Kidney epithelial cell (primary cell): ENCODE measurements at regions not wholly inside any gene's neighbourhood (a gene's known extent, or its start where the extent isn't known, plus 50 kb on each side); places are given as distances from the start of the nearest gene placed in this dataset.

ENCODE experiments used
- DNase-seq: peaks from one replicate; pipeline ENCODE4 v3.0.0-alpha.2; 2010; ENCODE audit warnings: low read depth
- H3K27me3 ChIP-seq: 2 replicates; pipeline ENCODE4 v1.6.0; 2011; ENCODE audit warnings: low read length; ENCODE audit not compliant: control insufficient read depth, insufficient read depth
- H3K36me3 ChIP-seq: 2 replicates; pipeline ENCODE4 v1.5.1; 2011; ENCODE audit warnings: low read length; ENCODE audit not compliant: control insufficient read depth, insufficient read depth
- H3K4me3 ChIP-seq: 2 replicates; pipeline ENCODE4 v1.5.1; 2011; ENCODE audit warnings: low read depth, mild to moderate bottlenecking, control low read depth, low read length
- TF ChIP-seq, protein P1 (sequence below): IDR thresholded peaks from 2 replicates; pipeline ENCODE4 v1.5.1; 2011; ENCODE audit warnings: mild to moderate bottlenecking, moderate library complexity, low read length, control low read depth, inconsistent platforms; ENCODE audit not compliant: insufficient read depth, poor library complexity, severe bottlenecking

DNA sequence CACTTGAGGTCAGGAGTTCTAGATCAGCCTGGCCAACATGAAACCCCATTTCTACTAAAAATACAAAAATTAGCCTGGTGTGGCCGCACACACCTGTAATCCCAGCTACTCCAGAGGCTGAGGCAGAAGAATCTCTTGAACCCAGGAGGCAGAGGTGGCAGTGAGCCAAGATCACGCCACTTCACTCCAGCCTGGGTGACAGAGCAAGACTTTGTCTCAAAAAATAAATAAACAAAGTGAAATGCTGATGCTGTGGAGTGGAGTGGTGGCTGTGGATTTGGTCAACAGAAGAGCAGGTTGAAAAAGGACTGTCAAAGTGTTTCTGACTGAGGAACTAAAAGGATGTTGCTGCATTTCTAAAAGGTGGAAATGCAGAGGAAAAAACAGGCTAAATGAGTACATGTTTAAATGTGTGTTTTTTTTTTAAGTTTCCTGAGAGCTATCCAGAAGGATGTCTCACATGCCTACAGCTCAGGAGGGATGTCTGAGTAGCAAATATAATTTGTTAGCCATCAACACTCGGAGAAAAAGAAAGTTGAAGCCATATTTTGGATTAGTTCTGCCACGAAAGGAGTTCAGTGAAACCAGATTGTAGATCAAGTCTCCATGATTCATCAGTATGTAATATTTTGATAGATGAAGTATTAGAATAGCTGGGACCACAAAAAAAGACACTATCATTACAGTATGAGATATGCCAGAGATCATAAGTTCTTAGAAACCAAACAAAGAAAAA is 621.1 kb upstream of the ADGRB3 start:
- no peak overlapping the region for H3K4me3 ChIP-seq
- no peaks in the 10 kb centered on the region for H3K36me3 ChIP-seq
- TF ChIP-seq, protein P1, sequence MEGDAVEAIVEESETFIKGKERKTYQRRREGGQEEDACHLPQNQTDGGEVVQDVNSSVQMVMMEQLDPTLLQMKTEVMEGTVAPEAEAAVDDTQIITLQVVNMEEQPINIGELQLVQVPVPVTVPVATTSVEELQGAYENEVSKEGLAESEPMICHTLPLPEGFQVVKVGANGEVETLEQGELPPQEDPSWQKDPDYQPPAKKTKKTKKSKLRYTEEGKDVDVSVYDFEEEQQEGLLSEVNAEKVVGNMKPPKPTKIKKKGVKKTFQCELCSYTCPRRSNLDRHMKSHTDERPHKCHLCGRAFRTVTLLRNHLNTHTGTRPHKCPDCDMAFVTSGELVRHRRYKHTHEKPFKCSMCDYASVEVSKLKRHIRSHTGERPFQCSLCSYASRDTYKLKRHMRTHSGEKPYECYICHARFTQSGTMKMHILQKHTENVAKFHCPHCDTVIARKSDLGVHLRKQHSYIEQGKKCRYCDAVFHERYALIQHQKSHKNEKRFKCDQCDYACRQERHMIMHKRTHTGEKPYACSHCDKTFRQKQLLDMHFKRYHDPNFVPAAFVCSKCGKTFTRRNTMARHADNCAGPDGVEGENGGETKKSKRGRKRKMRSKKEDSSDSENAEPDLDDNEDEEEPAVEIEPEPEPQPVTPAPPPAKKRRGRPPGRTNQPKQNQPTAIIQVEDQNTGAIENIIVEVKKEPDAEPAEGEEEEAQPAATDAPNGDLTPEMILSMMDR, result no peak
- H3K27me3 ChIP-seq, result no peaks in the 10 kb centered on the region
- DNase-seq, result no peak

DNA sequence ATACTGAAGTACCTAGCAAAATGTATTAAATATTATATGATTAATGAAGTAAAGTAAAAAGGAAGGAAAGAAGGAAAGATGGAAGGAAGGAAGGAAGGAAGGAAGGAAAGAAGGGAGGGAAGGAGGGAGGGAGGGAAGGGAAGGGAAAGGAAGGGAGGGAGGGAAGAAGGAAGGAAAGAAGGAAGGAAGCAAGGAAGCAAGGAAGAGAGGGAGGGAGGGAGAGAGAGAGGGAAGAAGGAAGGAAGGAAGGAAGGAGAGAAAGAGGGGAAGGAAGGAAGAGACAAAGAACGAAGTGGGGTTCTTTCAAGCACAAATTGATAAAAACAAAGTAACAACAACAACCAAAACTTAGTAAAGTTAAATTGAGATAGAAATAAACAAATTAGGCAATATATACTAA is 622.3 kb upstream of the ADGRB3 start:
- no peak overlapping the region for H3K4me3 ChIP-seq
- TF ChIP-seq, protein P1, result no peak
- H3K36me3 ChIP-seq, result no peaks in the 10 kb centered on the region
- H3K27me3 ChIP-seq, result no peaks in the 10 kb centered on the region
- no peak for DNase-seq

DNA sequence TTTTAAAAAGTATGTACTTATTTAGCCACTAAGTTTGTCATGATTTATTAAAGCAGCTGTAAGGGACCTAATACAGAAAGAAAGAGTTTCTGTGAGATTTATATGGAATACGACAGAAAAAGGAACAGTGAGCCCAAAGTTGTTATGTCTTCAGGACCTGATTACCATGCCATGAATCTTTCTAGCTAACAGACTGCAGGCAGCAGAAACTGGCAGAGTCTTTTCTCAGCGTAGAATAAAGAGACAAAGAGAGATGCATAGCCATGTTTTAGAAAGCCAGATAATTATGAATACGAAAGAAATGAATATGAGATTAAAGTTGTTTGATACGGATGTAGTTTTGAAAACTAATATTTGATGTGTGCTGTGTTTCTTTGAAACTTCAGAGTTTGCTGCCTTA is 624.1 kb upstream of the ADGRB3 start:
- no peaks in the 10 kb centered on the region for H3K27me3 ChIP-seq
- H3K36me3 ChIP-seq, result no peaks in the 10 kb centered on the region
- TF ChIP-seq, protein P1, result no peak
- no peak for DNase-seq
- H3K4me3 ChIP-seq, result no peak overlapping the region

DNA sequence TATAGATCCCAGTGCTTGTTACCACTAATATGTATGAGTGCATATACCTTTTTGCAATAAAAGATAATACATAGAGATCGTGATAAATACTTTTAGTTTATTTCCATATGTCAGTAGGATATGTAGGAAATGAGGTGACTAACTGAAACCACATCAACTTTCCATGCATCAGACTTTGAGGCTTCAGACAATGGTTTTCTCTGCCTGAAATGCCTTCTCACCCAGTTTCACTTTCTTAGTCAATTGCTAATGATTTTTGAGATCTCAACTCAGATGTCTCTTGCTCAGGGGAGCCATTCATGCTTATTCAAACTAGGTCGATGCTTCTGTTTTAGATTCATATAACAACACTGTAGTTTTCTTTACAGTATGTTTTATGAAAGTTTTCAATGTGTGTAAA is 626.6 kb upstream of the ADGRB3 start:
- Histone ChIP-seq H3K4me3 (no peak overlapping the region), H3K27me3 (no peaks in the 10 kb centered on the region), H3K36me3 (no peaks in the 10 kb centered on the region)
- TF ChIP-seq, protein P1, result no peak
- no peak for DNase-seq

DNA sequence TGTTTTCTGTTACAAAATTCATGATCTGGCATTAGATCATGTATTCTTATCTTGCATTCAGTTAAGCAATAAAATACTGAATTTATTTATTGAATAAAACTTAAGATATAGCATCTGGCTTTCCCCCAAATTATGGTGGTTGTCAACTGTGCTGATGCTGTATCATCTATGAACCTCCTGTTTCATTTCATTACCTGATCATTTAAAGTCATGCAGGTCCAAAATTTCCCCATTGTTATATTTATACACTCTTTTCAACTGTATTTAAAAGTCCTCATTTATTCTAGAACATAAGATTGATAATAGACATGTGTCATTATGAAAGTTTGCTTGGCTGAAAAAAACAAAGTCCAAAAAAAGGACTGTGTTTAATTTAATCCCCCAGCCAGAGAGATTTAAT is 627.4 kb upstream of the ADGRB3 start:
- H3K4me3 ChIP-seq, result no peak overlapping the region
- H3K36me3 ChIP-seq, result no peaks in the 10 kb centered on the region
- DNase-seq, result no peak
- TF ChIP-seq, protein P1, result no peak
- no peaks in the 10 kb centered on the region for H3K27me3 ChIP-seq

DNA sequence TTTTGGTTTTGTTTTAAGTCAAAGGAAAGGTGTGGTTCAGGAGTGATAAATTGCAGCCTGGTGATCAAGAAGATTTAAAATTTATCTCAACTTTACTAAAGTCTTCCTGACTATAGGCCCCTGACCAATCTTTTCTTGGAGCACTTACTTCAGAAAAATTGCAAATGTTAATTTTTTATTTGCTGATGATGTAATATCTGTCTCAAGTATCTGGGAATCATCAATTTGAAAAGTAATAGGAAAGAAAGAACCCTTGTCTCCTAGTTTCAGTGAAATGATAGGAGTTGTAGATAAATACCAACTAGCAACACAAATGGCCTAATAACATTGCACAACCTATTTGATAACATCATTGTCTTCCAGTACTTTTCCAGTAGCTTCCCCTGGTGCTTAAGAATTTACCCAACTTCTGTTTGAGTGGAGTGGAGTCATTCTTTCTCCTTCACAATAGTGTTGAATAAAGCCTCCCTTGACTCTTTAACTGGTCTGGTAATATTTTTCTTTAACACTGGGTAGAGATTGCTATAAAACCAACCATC is 648.3 kb upstream of the ADGRB3 start:
- H3K36me3 ChIP-seq, result no peaks in the 10 kb centered on the region
- DNase-seq, result no peak
- H3K27me3 ChIP-seq, result no peaks in the 10 kb centered on the region
- no peak overlapping the region for H3K4me3 ChIP-seq
- TF ChIP-seq, protein P1, result no peak
